GM12874 (cell line): ENCODE measurements at regions not wholly inside any gene's neighbourhood (a gene's known extent, or its start where the extent isn't known, plus 50 kb on each side); places are given as distances from the start of the nearest gene placed in this dataset.

ENCODE experiments used
- TF ChIP-seq, protein P1 (sequence below): IDR thresholded peaks from 2 replicates; pipeline ENCODE4 v1.5.1; 2011; ENCODE audit warnings: low read depth, mild to moderate bottlenecking, control low read depth, low read length, moderate library complexity; ENCODE audit not compliant: insufficient read depth

DNA sequence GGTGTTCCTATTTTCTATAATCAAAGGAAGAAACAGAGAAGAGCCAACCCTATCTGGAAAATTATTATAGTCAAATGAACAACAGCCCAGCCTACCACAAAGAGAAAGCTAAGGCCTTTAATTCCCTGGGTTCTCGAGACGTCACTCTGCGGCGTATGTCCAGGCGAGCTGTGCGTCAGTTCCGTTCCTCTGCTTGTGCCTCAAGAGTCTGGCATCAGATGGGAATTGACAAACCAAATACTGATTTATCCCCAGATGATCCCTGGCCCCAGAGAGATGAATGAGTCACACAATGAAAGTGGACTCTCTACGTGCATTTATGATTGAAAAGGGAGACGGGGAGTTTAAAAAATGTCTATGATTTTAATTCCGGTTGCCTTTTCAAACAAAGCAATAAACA is 151.6 kb upstream of the PDE10A start:
- TF ChIP-seq, protein P1, sequence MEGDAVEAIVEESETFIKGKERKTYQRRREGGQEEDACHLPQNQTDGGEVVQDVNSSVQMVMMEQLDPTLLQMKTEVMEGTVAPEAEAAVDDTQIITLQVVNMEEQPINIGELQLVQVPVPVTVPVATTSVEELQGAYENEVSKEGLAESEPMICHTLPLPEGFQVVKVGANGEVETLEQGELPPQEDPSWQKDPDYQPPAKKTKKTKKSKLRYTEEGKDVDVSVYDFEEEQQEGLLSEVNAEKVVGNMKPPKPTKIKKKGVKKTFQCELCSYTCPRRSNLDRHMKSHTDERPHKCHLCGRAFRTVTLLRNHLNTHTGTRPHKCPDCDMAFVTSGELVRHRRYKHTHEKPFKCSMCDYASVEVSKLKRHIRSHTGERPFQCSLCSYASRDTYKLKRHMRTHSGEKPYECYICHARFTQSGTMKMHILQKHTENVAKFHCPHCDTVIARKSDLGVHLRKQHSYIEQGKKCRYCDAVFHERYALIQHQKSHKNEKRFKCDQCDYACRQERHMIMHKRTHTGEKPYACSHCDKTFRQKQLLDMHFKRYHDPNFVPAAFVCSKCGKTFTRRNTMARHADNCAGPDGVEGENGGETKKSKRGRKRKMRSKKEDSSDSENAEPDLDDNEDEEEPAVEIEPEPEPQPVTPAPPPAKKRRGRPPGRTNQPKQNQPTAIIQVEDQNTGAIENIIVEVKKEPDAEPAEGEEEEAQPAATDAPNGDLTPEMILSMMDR, result no peak

DNA sequence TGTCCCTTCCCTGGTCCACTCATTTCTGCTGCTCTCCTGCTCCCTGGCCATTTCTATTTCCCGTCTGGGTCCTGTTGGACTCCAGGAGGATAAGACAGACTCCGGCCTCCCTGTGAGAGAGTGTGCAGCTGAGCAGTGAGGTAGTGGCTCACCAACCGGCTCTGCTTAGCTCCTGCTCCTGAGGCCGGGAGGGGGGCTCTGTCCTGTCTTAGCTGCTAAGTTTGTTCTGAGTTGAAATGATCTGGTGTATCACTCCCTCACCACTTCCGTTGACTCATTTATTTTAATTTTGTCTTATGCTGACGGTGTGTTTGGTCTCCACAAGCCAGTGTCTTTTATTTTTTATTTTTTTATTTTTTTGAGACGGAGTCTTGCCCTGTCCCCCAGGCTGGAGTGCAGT is 148.5 kb upstream of the PDE10A start:
- TF ChIP-seq, protein P1, result no peak

DNA sequence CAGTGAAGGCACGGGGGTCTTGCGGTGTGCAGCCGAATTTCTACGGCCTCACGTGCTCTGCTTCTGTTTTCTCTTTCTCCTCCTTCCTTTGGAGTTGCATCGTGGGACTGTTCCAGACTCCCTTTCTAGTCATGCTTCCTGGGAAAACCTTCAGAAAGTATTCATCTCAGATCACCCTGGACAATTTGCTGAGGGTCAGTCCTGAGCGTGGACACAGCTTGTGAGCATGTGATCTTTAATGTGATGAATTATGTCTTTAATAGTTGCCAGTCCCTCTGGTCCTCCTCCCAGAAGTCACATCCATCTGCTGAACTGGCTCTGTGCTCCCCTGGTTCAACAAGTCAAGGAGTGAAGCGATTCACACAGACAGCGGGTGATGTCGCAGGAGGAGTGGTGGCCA is 145.0 kb upstream of the PDE10A start:
- TF ChIP-seq, protein P1, result no peak

DNA sequence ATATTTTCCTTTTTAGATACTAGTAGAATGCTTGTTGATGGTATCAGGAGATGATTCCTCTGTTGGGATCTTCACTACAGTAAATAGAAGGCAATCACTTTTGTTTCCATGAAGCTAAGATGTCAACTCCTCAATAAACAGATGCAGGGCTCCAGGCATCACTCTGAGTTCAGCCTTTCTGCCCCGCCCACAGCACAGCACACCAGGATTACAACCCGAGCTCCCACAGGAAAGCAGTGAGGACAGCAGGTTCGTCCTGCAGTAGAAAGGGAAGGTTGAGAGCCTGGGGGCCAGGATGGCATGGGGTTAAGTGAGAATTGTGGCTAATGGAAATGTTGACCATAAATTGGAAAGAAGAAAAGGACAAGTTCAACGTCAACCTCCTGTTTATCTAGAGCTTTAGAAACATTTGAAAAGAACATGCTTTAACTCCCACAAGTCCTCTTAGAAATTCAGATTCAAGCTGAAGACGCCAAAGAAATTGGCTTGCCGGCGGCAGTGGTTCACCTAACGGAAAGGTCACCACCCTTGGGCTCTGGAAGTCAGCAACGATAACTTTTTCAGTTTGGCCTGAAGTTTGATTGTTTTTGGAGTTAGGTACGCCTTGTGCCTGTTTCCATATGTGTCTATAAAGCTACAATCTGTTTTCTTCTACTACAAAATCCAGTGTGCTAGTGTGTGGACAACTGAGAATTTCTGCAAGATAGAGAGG is 144.4 kb upstream of the PDE10A start:
- TF ChIP-seq, protein P1, result no peak

DNA sequence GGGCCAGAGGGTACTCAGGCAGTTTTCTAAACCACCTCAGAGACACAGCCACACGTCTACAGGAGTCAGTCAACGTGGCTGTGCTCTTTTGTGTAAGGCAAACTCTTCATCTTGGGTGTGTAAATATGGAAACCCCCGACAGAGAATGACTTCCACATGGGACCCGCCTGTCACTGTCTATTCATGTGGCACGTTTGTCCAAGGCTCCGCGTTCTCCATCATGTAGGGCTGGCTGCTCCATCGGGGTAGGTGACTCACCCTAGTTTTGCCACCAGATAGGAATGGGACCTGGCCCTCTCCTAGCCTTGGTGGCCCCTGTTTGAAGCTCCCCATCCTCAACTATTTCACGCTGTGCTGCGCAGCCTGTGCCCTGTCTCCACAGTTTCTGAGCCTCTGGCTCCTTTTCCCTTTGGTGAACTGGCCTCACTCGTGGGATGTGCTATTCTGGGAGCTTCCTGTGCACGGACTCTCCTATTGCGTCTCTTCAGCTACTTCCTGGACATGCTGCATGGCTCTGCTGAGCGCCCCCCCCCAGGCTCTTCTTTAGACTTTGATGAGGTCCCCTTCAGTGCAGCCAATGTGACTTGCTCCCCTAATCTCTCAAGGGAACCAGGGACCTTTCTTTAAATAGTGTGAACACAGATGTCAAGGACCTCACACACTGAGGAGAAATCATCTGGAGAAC is 143.2 kb upstream of the PDE10A start:
- TF ChIP-seq, protein P1, result no peak

DNA sequence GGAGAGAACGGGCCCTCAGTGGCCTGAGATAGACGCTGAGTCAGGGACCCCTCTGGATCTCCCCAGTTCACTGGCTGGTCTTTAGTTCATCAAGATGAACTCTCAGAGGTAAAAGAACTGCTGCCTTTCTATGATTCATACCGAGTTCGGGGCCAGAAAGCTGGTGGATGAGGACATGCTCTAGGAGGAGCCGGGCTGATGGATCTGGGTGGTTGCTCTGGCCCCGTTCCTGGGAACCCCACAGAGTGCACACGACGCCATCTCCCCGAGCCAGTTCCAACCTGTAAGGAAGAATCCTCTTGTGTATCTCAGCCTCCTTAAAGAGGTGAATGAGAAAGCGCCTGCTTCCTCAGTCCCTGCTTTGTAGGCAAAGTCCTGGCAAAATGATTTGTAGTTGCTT is 142.6 kb upstream of the PDE10A start:
- TF ChIP-seq, protein P1, result no peak

DNA sequence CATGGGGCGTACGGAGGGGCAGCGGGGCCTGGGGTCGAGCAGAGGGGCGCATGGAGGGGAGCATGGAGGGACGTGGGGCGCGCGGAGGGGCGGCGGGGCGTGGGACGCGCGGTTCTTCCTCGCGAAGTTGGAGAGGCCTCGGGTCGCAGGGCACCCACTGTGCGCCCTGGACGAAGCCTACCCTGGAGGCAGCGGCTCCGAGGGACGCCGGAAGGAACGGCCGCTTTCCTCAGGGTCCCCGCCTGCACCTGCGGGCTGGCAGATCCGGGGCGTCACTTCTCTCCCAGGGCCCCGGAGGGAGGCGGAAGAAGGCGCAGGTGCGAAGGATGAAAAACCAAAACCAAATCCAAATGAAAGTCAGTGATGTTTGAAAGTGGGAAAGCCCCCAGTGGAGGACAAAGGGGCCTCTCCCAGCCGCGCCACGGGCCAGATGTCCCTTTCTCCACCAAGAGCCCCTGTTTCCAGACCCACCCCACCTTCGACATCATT is 142.1 kb upstream of the PDE10A start:
- TF ChIP-seq, protein P1, result no peak
